ENCODE measurements at regions not wholly inside any gene's neighbourhood (a gene's known extent, or its start where the extent isn't known, plus 50 kb on each side); places are given as distances from the start of the nearest gene placed in this dataset.

DNA sequence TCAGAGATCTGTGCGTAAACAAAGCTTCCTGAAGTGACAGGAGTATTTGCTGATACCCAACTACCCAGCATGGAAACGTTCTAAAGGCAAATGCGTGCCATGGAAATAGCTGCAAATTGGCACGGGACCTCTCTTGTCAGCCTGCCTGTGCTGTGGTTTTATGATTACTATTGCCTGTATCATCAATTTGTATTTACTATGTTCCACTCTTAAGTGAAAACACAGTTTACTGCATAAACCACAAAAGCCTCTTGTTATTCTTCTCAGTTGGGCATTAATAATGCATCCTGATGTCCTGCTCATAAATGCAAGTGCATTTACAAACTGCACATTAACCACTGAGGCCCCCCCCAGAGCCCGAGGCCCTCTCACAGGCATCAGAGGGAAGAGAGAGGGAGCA, 196.6 kb upstream of the SLC35G4 start:
- H3K4me3 Mint-ChIP-seq, result no peak overlapping the region
- no peaks in the 10 kb centered on the region for H3K27me3 Mint-ChIP-seq
- no peaks in the 10 kb centered on the region for H3K4me1 Mint-ChIP-seq (ENCODE audit: low read depth)
- no peak overlapping the region for H3K27ac Mint-ChIP-seq
- DNase-seq, result no peak
- intact Hi-C loops (cut with micrococcal nuclease), result no loop called here
- CTCF ChIA-PET, result no interaction called here
- TF ChIP-seq CTCF (IDR thresholded peaks at IDR 0.05), result no peak
- no peaks in the 10 kb centered on the region for H3K36me3 Mint-ChIP-seq (ENCODE audit: low read depth)
- H3K9me3 Mint-ChIP-seq, result no peaks in the 10 kb centered on the region
- no peak for ATAC-seq
- POLR2A ChIA-PET, result no interaction called here

- Mint-ChIP-seq H3K9me3 (no peaks in the 10 kb centered on the region), H3K36me3 (ENCODE audit: low read depth) (no peaks in the 10 kb centered on the region), H3K27me3 (no peaks in the 10 kb centered on the region), H3K27ac (no peak overlapping the region), H3K4me3 (no peak overlapping the region), H3K4me1 (ENCODE audit: low read depth) (no peaks in the 10 kb centered on the region)
- intact Hi-C loops (cut with micrococcal nuclease), result no loop called here
- TF ChIP-seq CTCF (IDR thresholded peaks at IDR 0.05), result no peak
- no peak for DNase-seq
- no peak for ATAC-seq
- ChIA-PET CTCF (no interaction called here), POLR2A (no interaction called here)
Observed at GRCh38 chr18:11411048-11411447, 198.3 kb upstream of the SLC35G4 start.

DNA sequence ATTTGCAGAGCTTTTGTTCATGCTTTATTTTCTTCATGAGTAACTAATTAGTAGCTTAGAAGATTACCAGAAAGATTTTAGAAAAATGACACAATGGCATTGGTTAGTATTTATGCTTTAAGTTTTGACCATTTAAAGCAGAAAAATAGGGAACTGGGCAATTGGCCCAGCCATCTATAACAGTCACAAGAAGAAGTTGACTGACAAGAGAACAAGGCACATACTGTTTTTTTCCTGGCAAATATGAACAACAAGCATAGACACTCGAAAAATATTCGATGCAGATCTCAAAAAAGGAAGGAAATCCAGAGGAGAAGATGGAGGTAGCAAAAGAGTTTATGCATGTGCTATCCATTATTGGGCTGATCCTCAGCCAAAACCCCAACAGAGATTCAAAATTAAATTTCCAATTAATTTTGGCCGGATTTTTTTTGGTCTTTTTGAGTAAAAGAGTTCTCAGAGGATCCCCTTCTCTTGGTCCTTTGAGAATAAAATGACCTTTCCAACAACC, 200.8 kb upstream of the SLC35G4 start:
- Mint-ChIP-seq H3K36me3 (ENCODE audit: low read depth) (no peaks in the 10 kb centered on the region), H3K4me3 (no peak overlapping the region), H3K27me3 (no peaks in the 10 kb centered on the region), H3K9me3 (no peaks in the 10 kb centered on the region), H3K27ac (no peak overlapping the region), H3K4me1 (ENCODE audit: low read depth) (no peaks in the 10 kb centered on the region)
- TF ChIP-seq CTCF (IDR thresholded peaks at IDR 0.05), result no peak
- no peak for DNase-seq
- intact Hi-C loops (cut with micrococcal nuclease), result no loop called here
- ChIA-PET POLR2A (no interaction called here), CTCF (no interaction called here)
- ATAC-seq, result no peak

DNA sequence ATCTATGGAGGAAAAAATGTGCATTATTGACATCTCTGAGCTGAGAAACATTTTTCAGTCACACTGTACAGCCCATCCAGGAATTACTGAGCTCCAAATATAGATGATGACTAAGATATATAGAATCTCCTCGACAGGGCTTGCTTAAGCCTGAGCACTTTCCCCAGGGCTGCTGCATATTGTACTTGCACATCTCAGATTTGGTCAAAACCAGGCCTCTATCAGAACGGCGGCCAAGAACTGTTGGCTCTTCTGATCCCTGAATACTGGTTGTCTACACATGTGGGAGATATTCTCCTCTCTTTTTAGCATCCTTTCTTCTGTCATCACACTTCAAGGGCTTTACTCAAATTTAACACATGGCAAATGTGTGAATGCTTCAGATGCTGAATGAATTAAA, 201.5 kb upstream of the SLC35G4 start:
- Mint-ChIP-seq H3K27me3 (no peaks in the 10 kb centered on the region), H3K27ac (no peak overlapping the region), H3K36me3 (ENCODE audit: low read depth) (no peaks in the 10 kb centered on the region), H3K4me3 (no peak overlapping the region), H3K9me3 (no peaks in the 10 kb centered on the region), H3K4me1 (ENCODE audit: low read depth) (no peaks in the 10 kb centered on the region)
- no peak for ATAC-seq
- POLR2A ChIA-PET, result no interaction called here
- intact Hi-C loops (cut with micrococcal nuclease), result no loop called here
- DNase-seq, result no peak
- CTCF ChIA-PET, result no interaction called here
- no peak for TF ChIP-seq CTCF (IDR thresholded peaks at IDR 0.05)

DNA sequence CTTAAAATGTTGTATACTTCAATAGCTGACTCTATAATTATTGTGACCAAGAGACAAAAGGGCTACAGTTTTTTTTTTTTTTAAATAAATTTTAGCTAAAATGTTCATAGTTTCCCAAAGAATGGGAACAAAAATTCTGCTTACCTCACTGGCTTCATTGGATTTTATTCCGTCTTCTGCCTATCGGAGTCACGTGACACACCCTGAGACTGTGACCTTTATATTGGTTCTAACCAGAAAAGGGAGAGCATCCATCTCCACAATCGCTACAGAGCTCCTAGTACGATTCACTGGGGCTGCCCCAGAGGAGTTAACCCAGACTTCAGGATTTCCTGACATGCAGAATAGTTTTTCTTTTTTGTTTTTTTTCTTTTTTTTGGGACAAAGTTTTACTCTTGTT, 203.6 kb upstream of the SLC35G4 start:
- Mint-ChIP-seq H3K27me3 (no peaks in the 10 kb centered on the region), H3K36me3 (ENCODE audit: low read depth) (no peaks in the 10 kb centered on the region), H3K4me3 (no peak overlapping the region), H3K9me3 (no peaks in the 10 kb centered on the region), H3K27ac (no peak overlapping the region), H3K4me1 (ENCODE audit: low read depth) (no peaks in the 10 kb centered on the region)
- TF ChIP-seq CTCF (IDR thresholded peaks at IDR 0.05), result no peak
- intact Hi-C loops (cut with micrococcal nuclease), result no loop called here
- POLR2A ChIA-PET, result no interaction called here
- ATAC-seq, result no peak
- CTCF ChIA-PET, result interaction anchor here (1.0 kb wide), 1 partner anchor 95 kb away, joined by 3 read pairs; no protein-coding TSS in a partner anchor
- no peak for DNase-seq
